GM08714 (cell line): ENCODE measurements at regions not wholly inside any gene's neighbourhood (a gene's known extent, or its start where the extent isn't known, plus 50 kb on each side); places are given as distances from the start of the nearest gene placed in this dataset.

Experiments
- H3K4me3 ChIP-seq: fragments of 200-500 bp; sonication (Bioruptor generic); 2 replicates; pipeline ENCODE4 v1.5.1; 2014; ENCODE audit warnings: mild to moderate bottlenecking, low read length, inconsistent platforms
- ZNF274 ChIP-seq: IDR thresholded peaks from 2 replicates; pipeline ENCODE4 v1.6.1; 2012; ENCODE audit warnings: mild to moderate bottlenecking, low read depth, low read length

DNA sequence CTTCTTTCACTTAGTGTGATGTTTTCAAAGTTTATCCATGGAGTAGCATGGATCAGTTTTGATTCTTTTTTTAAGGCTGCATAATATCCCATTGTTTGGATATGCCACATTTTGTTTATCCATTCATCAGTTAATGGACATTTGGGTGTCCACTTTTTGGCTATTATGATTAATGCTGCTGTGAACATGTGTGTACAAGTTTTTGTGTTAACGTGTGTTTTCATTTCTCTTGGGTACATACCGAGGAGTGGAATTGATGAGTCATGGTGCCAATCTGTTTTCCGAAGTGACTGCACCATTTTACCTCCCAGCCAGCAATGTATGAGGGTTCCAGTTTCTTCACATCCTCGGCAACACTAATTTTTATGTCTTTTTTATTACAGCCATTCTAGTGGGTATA is 78.4 kb upstream of the CCDC28A start:
- H3K4me3 ChIP-seq, result no peak overlapping the region
- no peak for TF ChIP-seq ZNF274

DNA sequence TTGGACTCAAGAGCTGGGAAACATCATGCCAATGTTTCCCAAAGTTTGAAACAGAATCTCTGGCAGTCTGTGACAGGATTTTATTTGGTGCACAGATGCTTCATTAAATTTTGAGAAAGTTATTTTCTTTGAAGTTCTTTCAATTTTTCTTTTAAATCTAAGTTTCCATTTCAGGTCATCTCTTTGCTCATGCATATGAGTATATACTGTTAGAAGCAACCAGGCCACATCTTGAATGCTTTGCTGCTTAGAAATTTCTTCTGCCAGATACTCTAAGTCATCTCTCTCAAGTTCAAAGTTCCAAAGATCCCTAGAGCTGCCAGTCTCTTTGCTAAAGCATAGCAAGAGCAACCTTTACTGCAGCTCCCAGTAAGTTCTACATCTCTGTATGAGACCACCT is 59.1 kb upstream of the CCDC28A start:
- H3K4me3 ChIP-seq, result no peak overlapping the region
- no peak for TF ChIP-seq ZNF274

- TF ChIP-seq ZNF274, result no peak
- no peak overlapping the region for H3K4me3 ChIP-seq
Measured at GRCh38 chr6:138716013-138716412, 57.6 kb upstream of the CCDC28A start.

DNA sequence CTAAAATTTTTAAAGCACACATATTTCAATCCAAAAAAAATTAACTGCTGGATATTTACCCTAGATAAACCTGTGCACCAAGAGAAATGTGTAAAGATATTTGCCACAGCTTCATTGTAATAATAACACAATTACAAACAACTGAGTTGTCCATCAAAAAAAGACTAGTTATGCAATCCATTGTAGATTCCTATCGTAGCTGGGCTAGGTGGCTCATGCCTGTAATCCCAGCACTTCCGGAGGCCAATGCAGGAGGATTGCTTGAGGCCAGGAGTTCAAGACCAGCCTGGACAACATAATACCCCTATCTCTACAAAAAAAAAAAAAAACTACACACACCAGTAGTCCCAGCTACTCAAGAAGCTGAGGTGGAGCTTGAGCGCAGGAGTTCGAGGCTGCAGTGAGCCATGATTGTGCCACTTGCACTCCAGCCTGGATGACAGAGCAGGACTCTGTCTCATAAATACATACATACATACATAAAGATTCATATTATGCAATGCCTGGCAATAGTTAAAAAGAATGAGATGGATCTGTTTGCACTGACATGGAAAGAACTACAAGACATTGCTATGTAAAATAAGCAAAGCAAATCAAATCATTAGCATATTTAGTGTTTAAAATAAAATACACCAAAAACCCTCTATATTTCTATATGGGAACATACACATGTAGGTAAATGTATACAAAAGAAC is 56.5 kb upstream of the CCDC28A start:
- H3K4me3 ChIP-seq, result no peak overlapping the region
- no peak for TF ChIP-seq ZNF274

- TF ChIP-seq ZNF274, result no peak
- no peak overlapping the region for H3K4me3 ChIP-seq
Measured at GRCh38 chr6:138719011-138719635, 54.4 kb upstream of the CCDC28A start.

- no peak overlapping the region for H3K4me3 ChIP-seq
- no peak for TF ChIP-seq ZNF274
Measured at GRCh38 chr6:138719744-138720143, 53.8 kb upstream of the CCDC28A start.

GRCh38 chr6:138722425-138723371 is 50.9 kb upstream of the CCDC28A start:
- no peak overlapping the region for H3K4me3 ChIP-seq

More at GRCh38 chr6:138722425-138723371, 50.9 kb upstream of the CCDC28A start:
- TF ChIP-seq ZNF274, result no peak
